CD4-positive, alpha-beta T cell (primary cell): ENCODE measurements at regions not wholly inside any gene's neighbourhood (a gene's known extent, or its start where the extent isn't known, plus 50 kb on each side); places are given as distances from the start of the nearest gene placed in this dataset.
"Not testable (repeated sequence)": the region's sequence is repeated elsewhere in the genome, so short reads cannot be mapped to it uniquely, and the experiment has no call there.

ENCODE experiments used
- ATAC-seq: fragments of 200-7000 bp; cut with Tn5 transposase; one replicate; pipeline ENCODE4 v1.10.0; 2022; ENCODE audit warnings: mild to moderate bottlenecking; ENCODE audit not compliant: poor library complexity
- CTCF ChIA-PET: fragments of 350-600 bp; sonication (Branson Sonifier 250); formaldehyde crosslinking; loops from one replicate; lab custom pipeline; 2021; ENCODE audit warnings: antibody characterized with exemption, inconsistent platforms; lab: Charles Lee
- POLR2A ChIA-PET: fragments of 350-600 bp; sonication (Branson Sonifier 250); formaldehyde crosslinking; loops from one replicate; lab custom pipeline; 2021; ENCODE audit warnings: antibody characterized with exemption, inconsistent platforms; lab: Charles Lee
- DNase-seq, 14 experiments: peaks; one replicate each; pipeline ENCODE4 v3.0.0-alpha.2; 2013 to 2020; ENCODE audit warnings: mixed read lengths in 2 of 14
- H3K27ac ChIP-seq, 2 donors: one replicate each; pipeline versions ENCODE4 v1.5.1 to v1.7.0; 2013; ENCODE audit warnings: low read length in 2 of 2, low read depth in 1 of 2, mild to moderate bottlenecking in 1 of 2
- H3K27me3 ChIP-seq, 2 experiments: 1 replicate in 1 of 2; 2 replicates in 1 of 2; pipeline versions ENCODE4 v1.6.1 to v1.7.0; 2013; ENCODE audit warnings: low read length in 2 of 2, control low read depth in 1 of 2, mild to moderate bottlenecking in 1 of 2, moderate library complexity in 1 of 2; ENCODE audit not compliant: insufficient read depth in 2 of 2, control insufficient read depth in 1 of 2
- H3K36me3 ChIP-seq: one replicate; pipeline ENCODE4 v1.6.1; 2013; ENCODE audit warnings: low read length, control low read depth; ENCODE audit not compliant: insufficient read depth
- H3K4me1 ChIP-seq: one replicate; pipeline ENCODE4 v1.6.1; 2013; ENCODE audit warnings: low read length, control low read depth; ENCODE audit not compliant: insufficient read depth
- H3K4me3 ChIP-seq: one replicate; pipeline ENCODE4 v1.5.1; 2013; ENCODE audit warnings: mild to moderate bottlenecking, low read length, moderate library complexity
- H3K9me3 ChIP-seq, 2 experiments: 1 replicate in 1 of 2; 2 replicates in 1 of 2; pipeline versions ENCODE4 v1.6.1 to v1.7.0; 2013; ENCODE audit warnings: low read length in 2 of 2, mild to moderate bottlenecking in 2 of 2, control low read depth in 1 of 2, moderate library complexity in 1 of 2; ENCODE audit not compliant: control insufficient read depth in 1 of 2, insufficient read depth in 1 of 2
- H3K27ac Mint-ChIP-seq: one replicate; pipeline ENCODE4 v1.8.0; 2020; ENCODE audit warnings: mixed read lengths
- H3K27me3 Mint-ChIP-seq: one replicate; pipeline ENCODE4 v1.8.0; 2021; ENCODE audit warnings: mixed read lengths
- H3K36me3 Mint-ChIP-seq: one replicate; pipeline ENCODE4 v1.8.0; 2021; ENCODE audit warnings: low read depth, mixed read lengths
- H3K4me1 Mint-ChIP-seq: one replicate; pipeline ENCODE4 v1.8.0; 2021; ENCODE audit warnings: low read depth, mixed read lengths
- H3K4me3 Mint-ChIP-seq: one replicate; pipeline ENCODE4 v1.8.0; 2020; ENCODE audit warnings: mild to moderate bottlenecking, mixed read lengths
- H3K9me3 Mint-ChIP-seq: one replicate; pipeline ENCODE4 v1.8.0; 2020; ENCODE audit warnings: mixed read lengths
- intact Hi-C, 2 experiments: fragments of 100-400 bp; cut with DNase I in 1 of 2; cut with micrococcal nuclease in 1 of 2; formaldehyde crosslinking; loops; one replicate each; pipeline versions ENCODE4 v1.15.1 to v1.9.0; 2023 to 2025; cut with DNase I, micrococcal nuclease

DNA sequence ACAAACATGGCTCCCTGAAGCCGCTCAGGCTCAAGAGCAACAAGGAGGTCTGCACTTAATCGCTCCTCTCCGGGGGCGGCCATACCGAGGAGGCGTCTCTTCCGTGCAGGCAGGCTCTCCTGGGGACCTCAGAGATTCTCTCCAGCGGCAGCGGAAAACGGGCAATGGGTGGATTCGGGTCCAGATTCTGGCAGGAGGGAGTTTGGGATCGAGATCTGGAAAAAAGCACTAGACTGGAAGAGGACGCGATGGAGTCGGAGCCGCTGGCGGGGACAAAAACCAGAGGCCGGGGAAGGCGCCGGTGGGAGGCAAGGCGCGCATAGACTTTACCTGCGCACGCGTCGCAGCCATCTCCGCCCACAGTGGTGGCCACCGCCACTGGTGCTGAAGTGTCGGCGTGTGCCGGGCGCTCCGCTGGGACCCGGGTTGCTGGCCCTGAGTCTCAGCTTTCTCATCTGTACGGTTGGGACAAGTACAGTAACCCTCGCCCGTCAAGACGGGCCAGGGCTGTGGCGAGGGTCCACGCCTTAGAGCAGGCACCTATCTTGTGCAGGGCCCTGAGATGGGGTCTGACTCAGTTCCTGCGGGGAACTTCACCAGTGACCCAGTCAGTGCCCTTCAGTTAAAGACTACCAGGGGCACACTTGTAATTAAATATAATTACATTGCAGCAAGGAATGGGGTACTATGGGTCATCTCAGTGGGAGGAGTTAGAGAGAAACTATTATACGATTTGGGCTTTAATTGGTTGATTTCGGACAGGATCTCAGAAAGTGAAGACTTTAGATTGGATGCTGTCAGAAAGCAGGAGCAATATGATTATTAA, 454.1 kb downstream of the SPATA31A1 start:
- H3K9me3 ChIP-seq, H3K27me3 Mint-ChIP-seq, H3K36me3 ChIP-seq, H3K27ac ChIP-seq, H3K4me1 ChIP-seq, intact Hi-C loops, H3K27me3 ChIP-seq, CTCF ChIA-PET, POLR2A ChIA-PET, H3K4me1 Mint-ChIP-seq, H3K36me3 Mint-ChIP-seq, H3K9me3 Mint-ChIP-seq: not testable (repeated sequence)
- peak overlapping the region; percentile 99 for H3K4me3 Mint-ChIP-seq
- H3K27ac Mint-ChIP-seq = peak overlapping the region; percentile 84
- DNase-seq (peak; percentile 25 to 81 (median 46)), ATAC-seq (peak; percentile 88)
- peak overlapping the region; percentile 56 for H3K4me3 ChIP-seq

DNA sequence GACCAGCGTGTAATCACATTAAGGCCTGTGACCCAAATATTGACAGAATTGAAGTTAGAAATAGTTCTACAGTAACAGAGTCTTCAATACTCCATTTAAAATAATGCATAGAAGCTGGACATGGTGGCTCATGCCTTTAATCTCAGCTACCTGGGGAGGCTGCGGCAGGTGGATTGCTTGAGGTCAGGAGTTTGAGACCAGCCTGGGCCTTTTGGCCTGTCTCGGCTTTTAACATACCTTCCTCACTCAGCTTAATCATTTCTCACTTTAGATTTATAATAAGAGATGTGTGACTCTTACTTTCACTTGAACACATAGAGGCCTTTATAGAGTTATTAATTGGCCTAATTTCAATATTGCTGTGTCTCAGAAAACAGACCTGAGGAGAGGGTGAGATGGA, 454.9 kb downstream of the SPATA31A1 start:
- H3K9me3 ChIP-seq, CTCF ChIA-PET, H3K27ac Mint-ChIP-seq, H3K4me3 ChIP-seq, POLR2A ChIA-PET, H3K36me3 ChIP-seq, H3K4me1 Mint-ChIP-seq, ATAC-seq, intact Hi-C loops, H3K9me3 Mint-ChIP-seq, H3K27me3 Mint-ChIP-seq, H3K27ac ChIP-seq, H3K27me3 ChIP-seq, H3K36me3 Mint-ChIP-seq, H3K4me1 ChIP-seq, DNase-seq: not testable (repeated sequence)
- peak overlapping the region; percentile 54 for H3K4me3 Mint-ChIP-seq

DNA sequence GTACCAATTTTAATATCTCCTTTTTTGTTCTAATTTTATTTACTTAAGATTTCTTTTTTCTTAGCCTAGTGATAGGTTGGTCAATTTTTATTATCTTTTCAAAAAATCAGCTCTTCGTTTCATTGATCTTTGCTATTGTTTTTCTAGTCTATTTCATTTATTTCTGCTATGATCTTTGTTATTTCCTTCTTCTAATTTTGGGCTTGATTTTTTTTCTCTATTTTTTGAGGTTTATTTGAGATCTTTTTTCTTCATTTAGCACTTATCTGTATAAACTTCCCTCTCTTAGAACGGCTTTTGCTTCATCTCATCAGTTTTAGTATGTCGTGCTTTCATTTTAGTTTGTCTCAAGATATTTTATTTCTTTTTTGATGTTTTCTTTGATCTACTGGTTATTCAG, 456.1 kb downstream of the SPATA31A1 start:
- H3K9me3 ChIP-seq, POLR2A ChIA-PET, H3K9me3 Mint-ChIP-seq, H3K4me3 ChIP-seq, ATAC-seq, H3K36me3 Mint-ChIP-seq, H3K27ac Mint-ChIP-seq, H3K27ac ChIP-seq, H3K27me3 Mint-ChIP-seq, CTCF ChIA-PET, DNase-seq, H3K4me1 ChIP-seq, H3K4me3 Mint-ChIP-seq, H3K27me3 ChIP-seq, H3K36me3 ChIP-seq, H3K4me1 Mint-ChIP-seq, intact Hi-C loops: not testable (repeated sequence)

DNA sequence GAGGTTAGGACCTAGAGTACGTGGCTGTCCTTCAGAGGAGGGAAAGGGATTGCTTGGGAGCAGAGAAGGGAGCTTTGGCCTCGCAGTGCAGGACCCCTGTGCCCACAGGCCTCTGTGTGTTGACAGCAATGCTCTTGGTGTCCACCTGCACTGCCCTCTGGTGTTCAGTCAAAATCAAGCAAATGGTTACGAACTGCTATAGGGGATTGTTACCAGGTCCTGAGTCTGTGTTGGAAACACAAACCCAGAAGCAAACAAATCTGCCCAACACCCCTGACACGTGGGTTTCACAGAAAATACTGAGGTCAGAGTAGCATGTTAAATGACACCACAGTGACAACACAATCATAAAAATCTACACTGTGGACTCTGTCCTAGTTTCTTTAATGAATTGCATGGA, 473.0 kb downstream of the SPATA31A1 start:
- H3K27me3 Mint-ChIP-seq, ATAC-seq, H3K36me3 Mint-ChIP-seq, H3K27me3 ChIP-seq, H3K36me3 ChIP-seq, H3K27ac ChIP-seq, CTCF ChIA-PET, H3K4me3 Mint-ChIP-seq, H3K4me3 ChIP-seq, H3K27ac Mint-ChIP-seq, H3K4me1 Mint-ChIP-seq, H3K9me3 Mint-ChIP-seq, intact Hi-C loops, H3K9me3 ChIP-seq, H3K4me1 ChIP-seq, DNase-seq, POLR2A ChIA-PET: not testable (repeated sequence)
